Activated T-cell treated with anti-CD3 and anti-CD28 coated beads for 48 hours (primary cell): ENCODE measurements at regions not wholly inside any gene's neighbourhood (a gene's known extent, or its start where the extent isn't known, plus 50 kb on each side); places are given as distances from the start of the nearest gene placed in this dataset.

Experiments used
- DNase-seq: peaks from one replicate; pipeline ENCODE4 v3.0.0-alpha.2; 2020; ENCODE audit warnings: low read depth

GRCh38 chr2:12254280-12254860, 462.4 kb upstream of the TRIB2 start:
- no peak for DNase-seq

GRCh38 chr2:12256206-12256605, 460.5 kb upstream of the TRIB2 start:
- DNase-seq, result no peak

GRCh38 chr2:12257476-12257875, 459.3 kb upstream of the TRIB2 start:
- DNase-seq, result no peak

- no peak for DNase-seq
Observed at GRCh38 chr2:12259493-12259892, 457.2 kb upstream of the TRIB2 start.

- no peak for DNase-seq
Observed at GRCh38 chr2:12261986-12262680, 454.6 kb upstream of the TRIB2 start.

- no peak for DNase-seq
Observed at GRCh38 chr2:12262681-12263436, 453.9 kb upstream of the TRIB2 start.

GRCh38 chr2:12263730-12264129, 453.0 kb upstream of the TRIB2 start:
- DNase-seq, result no peak

GRCh38 chr2:12264146-12264545, 452.6 kb upstream of the TRIB2 start:
- DNase-seq, result no peak

GRCh38 chr2:12265646-12266045, 451.1 kb upstream of the TRIB2 start:
- DNase-seq, result no peak

GRCh38 chr2:12267042-12267441, 449.7 kb upstream of the TRIB2 start:
- DNase-seq, result no peak

GRCh38 chr2:12269041-12269972, 447.4 kb upstream of the TRIB2 start:
- no peak for DNase-seq

GRCh38 chr2:12270876-12271588, 445.7 kb upstream of the TRIB2 start:
- peak; percentile 7 for DNase-seq

- DNase-seq, result no peak
Observed at GRCh38 chr2:12271589-12271984, 445.1 kb upstream of the TRIB2 start.

GRCh38 chr2:12273111-12273510, 443.6 kb upstream of the TRIB2 start:
- DNase-seq, result no peak

- no peak for DNase-seq
Observed at GRCh38 chr2:12274591-12274990, 442.1 kb upstream of the TRIB2 start.

GRCh38 chr2:12277241-12278034, 439.3 kb upstream of the TRIB2 start:
- no peak for DNase-seq

GRCh38 chr2:12278217-12278750, 438.5 kb upstream of the TRIB2 start:
- no peak for DNase-seq

GRCh38 chr2:12282780-12283695, 433.7 kb upstream of the TRIB2 start:
- no peak for DNase-seq

- DNase-seq, result no peak
Observed at GRCh38 chr2:12284037-12284436, 432.7 kb upstream of the TRIB2 start.
